Stimulated activated CD8-positive, alpha-beta memory T cell treated with anti-CD3 and anti-CD28 coated beads, Interleukin-12 subunit alpha, Interleukin-12 subunit beta, amount 100 ng/mL, for 24 hours (primary cell): ENCODE measurements at regions not wholly inside any gene's neighbourhood (a gene's known extent, or its start where the extent isn't known, plus 50 kb on each side); places are given as distances from the start of the nearest gene placed in this dataset.

ENCODE experiments used
- DNase-seq: peaks from one replicate; pipeline ENCODE4 v3.0.0-alpha.2; 2020; ENCODE audit errors: extremely low read depth

DNA sequence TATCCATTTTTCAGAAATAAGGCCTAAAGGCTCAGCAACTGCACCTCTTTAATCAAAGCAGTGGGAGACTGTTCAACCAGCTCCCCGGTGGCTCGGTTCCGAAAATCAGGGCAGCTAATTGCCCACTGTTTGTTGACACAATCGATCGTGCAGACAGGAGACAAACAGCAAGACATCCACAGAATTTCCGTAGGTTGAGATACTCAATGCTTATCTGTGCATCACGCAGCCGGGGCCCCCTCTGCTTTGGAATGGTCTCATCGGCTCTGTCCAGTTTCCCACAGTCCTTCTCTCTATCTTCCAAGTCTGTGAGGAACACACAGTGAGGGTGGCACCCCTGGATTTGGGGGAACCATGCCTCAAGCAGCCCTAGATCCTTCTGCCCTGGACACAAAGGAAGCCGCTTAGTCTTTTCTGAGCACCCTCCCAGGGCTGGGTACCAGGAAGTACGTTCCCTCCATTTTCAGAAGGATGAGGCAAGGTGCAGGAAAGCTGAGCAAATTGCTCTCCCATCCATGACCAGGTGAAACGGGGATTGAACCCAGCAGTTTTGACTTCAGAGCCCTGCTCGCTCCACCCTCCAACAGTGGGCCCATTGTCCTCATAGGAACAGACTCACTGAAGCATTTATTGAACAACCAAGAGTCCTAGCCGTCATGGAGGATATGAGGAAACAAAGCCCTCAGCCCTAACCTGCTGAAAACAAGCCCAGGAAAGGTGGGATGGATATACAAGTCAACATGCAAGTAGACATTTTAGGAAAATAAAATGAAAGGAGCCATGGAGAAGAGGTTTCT lies 70.7 kb downstream of the C16orf95 start:
- no peak for DNase-seq

DNA sequence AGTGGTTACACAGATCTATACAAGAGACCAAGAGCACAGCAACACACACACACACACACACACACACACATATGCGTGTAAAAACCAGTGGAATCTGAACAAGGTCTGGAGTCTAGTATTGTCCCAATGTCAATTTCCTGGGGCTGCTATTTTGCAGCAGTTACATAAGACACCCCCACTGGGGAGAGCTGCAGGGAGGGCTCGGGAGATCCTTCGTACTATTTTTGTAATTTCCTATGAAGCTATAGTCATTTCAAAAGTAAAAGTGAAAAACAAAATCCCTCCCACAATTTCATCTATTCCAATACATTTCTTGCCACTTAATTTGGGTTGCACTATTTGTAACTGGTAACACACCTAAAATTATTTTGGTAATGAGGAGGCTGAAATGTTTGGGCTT lies 68.5 kb downstream of the C16orf95 start:
- DNase-seq, result no peak

DNA sequence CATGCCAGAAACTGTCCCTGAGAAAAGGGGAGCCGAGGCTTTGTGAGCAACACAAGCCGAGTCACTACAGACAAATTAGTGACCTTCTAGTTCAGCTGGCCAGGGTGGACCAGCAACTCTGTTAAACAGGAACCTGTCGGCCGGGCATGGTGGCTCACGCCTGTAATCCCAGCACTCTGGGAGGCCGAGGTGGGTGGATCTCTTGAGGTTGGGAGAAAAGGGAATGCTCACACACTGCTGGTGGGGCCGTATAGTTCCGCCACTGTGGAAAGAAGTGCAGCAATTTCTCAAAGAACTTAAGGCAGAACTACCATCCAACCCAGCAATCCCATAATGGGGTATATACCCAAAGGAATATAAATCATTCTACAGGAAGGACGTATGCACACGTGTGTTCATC lies 67.8 kb downstream of the C16orf95 start:
- DNase-seq, result no peak

DNA sequence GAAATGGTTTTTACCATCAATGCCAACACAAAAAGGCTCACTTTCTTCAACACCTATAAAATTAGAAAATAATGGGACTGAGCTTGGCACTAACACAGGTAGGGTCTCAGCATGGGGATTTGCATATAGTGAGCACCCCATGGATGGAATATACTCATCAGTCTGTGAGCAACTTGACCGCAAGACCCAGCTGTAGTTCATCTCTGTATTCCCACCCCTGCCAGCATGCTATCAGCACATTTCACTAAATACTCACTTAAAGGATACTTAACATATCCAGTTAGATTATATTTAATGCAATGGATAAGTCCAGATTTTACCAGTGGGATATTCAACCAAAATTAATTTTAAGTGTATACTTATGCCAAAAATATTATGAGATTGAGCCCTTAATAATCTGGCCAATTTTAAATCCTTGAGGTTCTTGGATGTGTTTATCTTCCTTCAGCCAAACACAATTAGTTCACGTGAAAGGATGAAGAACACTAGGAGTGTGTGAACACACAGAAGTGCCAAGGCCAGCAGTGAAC lies 66.7 kb downstream of the C16orf95 start:
- no peak for DNase-seq

DNA sequence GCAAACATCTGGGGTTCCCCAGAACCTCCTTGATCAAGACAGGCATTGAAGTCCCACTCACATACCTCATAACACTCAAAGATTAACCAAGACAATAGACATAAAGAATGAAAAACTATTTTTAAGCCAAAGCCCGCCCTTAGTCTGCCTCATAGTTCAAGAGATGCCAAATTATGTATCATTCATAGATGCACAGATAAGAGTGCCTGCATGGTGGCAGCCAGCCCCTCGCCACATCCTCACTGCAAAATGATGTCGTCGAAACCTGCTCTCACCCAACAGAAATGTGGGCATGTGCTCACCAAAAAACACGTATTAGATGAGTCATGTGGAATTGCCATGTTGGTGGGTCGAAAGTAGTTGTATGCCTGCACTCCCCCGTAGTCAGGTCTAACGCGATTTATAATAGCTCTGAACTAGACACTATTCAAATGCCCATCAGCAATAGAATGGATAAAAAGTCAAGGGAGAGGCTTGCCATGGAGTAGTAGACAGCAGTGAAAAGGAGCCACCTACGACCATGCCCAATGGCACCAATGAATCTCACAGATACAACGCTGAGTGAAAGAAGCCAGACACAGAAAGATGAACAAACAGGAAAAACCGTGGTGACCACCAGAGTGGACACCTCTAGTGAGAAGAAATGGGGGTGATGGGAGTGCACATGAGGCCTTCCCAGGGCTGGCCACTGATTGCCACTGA lies 64.8 kb downstream of the C16orf95 start:
- DNase-seq, result no peak
